Epithelial cell of esophagus (primary cell): ENCODE measurements at regions not wholly inside any gene's neighbourhood (a gene's known extent, or its start where the extent isn't known, plus 50 kb on each side); places are given as distances from the start of the nearest gene placed in this dataset.

Experiments
- DNase-seq: peaks from one replicate; pipeline ENCODE4 v3.0.0; 2010; ENCODE audit warnings: low read depth
- H3K4me3 ChIP-seq: 2 replicates; pipeline ENCODE4 v1.5.1; 2011; ENCODE audit warnings: mild to moderate bottlenecking, low read length, control low read depth
- TF ChIP-seq, protein P1 (sequence below): IDR thresholded peaks from 2 replicates; pipeline ENCODE4 v1.5.1; 2011; ENCODE audit warnings: low read depth, mild to moderate bottlenecking, low read length, control low read depth, inconsistent platforms; ENCODE audit not compliant: insufficient read depth; ENCODE audit errors: missing control alignments

DNA sequence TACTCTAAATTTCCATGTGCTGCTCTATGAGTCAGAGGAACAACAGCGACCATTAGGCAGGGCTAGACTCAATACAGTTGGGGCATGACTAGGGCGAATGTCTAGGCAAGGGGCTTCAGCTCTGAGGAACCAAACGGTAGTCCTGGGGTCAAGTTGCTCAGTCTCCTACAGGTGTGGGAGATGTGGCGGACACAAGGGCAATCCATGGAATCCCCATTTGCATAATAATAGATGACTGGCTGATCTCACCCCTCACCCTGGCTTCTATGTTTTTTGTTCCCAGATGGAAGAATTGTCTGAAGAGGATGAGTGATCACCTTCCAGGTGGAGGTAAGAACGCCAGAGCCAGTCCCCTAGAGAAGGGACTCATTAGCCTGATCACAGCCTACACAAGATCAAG lies 1048.2 kb upstream of the MIR17HG start:
- TF ChIP-seq, protein P1, sequence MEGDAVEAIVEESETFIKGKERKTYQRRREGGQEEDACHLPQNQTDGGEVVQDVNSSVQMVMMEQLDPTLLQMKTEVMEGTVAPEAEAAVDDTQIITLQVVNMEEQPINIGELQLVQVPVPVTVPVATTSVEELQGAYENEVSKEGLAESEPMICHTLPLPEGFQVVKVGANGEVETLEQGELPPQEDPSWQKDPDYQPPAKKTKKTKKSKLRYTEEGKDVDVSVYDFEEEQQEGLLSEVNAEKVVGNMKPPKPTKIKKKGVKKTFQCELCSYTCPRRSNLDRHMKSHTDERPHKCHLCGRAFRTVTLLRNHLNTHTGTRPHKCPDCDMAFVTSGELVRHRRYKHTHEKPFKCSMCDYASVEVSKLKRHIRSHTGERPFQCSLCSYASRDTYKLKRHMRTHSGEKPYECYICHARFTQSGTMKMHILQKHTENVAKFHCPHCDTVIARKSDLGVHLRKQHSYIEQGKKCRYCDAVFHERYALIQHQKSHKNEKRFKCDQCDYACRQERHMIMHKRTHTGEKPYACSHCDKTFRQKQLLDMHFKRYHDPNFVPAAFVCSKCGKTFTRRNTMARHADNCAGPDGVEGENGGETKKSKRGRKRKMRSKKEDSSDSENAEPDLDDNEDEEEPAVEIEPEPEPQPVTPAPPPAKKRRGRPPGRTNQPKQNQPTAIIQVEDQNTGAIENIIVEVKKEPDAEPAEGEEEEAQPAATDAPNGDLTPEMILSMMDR = no peak
- H3K4me3 ChIP-seq = no peak overlapping the region
- no peak for DNase-seq

DNA sequence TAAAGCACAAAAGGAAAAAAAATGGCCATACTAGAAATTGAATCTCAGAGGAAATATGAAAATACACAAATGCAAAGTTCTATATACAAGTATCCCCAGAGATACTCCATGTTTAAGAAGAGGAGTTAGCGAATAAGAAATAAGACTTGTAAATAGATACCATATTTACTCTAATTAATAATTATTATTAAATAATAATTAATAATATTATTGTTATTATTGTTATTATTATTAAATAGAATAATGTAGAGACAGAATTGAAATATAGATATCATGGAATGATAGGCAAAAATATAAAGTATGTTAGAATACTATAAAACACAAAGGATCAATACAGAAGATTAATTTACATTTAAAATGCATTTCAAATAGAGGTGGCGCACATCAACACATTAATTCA lies 1047.5 kb upstream of the MIR17HG start:
- no peak for DNase-seq
- no peak overlapping the region for H3K4me3 ChIP-seq
- TF ChIP-seq, protein P1 = no peak

DNA sequence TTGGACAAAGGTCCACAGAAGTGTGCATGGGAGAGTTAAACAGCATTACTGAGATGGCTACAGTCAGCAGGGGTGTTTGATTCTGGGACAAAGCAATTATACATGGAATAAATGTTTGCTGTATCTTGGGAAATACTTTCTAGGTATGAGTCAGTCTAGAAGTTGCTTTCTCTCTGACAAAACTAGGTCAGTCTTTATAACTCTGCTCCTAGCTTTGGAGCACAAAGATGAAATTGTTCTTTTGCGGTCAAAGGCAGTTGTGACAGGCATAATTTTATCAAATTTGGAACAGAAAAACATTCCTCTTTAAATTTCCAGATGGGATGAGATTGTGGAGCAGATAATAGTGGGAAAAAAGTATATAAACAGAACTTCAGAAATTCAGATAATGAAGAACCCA lies 1045.4 kb upstream of the MIR17HG start:
- TF ChIP-seq, protein P1 = no peak
- H3K4me3 ChIP-seq = no peak overlapping the region

DNA sequence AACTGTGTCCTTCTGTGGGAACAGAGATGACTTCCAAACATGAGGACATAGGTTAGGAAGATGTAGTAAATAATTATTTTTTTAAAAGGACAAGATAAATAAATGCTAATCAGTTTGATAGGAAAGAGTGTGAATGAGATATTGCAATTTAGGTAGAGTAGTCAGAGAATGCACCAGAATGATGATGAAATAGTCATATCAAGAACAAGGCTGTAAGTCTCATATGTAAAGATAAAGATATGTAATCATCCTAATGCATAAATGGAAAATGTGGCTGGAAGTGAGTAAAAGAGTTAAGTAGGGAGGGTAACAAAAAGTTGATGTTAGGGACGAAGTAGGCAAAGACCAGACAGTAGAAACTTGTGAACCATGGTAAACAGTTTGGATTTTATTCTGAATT lies 1041.7 kb upstream of the MIR17HG start:
- no peak for DNase-seq
- H3K4me3 ChIP-seq = no peak overlapping the region
- TF ChIP-seq, protein P1 = no peak

More for the DNA sequence above, 1045.4 kb upstream of the MIR17HG start:
- peak; percentile 35 for DNase-seq

DNA sequence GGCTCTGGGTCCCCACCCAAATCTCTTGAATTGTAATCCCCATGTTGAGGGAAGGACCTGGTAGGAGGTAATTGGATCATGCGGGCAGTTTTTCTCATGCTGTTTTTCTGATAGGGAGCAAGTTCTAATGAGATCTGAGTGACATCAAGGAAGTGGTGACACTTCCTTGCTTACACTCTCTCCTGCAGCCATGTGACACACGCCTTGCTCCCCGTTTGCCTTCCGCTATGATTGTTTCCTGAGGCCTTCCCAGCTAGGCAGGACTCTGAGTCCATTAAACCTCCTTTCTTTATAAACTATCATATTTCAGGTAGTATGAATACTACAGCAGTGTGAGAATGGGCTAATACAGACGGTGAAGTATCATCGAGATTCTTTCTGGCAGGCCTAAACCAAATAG lies 1040.4 kb upstream of the MIR17HG start:
- H3K4me3 ChIP-seq = no peak overlapping the region
- TF ChIP-seq, protein P1 = no peak
- DNase-seq = no peak

DNA sequence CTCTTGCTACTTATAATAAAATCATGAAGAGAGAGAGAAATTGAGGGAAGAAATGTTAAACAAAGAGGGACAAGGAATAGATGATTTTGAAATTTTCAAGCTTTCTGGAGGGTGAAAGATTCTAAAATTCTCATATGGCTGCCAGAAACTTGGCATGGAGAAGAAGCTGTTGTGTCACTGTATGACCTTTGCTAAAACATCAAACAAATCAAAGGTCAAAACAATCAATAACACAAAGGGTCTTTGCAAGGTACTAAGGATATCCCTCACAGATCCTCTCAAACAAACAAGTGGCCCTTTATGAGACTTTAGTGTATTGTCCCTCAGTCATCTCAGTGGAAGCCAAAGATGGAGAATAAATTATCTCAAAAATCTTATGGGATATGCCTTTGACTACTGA lies 1039.2 kb upstream of the MIR17HG start:
- no peak overlapping the region for H3K4me3 ChIP-seq
- DNase-seq = no peak
- TF ChIP-seq, protein P1 = no peak

DNA sequence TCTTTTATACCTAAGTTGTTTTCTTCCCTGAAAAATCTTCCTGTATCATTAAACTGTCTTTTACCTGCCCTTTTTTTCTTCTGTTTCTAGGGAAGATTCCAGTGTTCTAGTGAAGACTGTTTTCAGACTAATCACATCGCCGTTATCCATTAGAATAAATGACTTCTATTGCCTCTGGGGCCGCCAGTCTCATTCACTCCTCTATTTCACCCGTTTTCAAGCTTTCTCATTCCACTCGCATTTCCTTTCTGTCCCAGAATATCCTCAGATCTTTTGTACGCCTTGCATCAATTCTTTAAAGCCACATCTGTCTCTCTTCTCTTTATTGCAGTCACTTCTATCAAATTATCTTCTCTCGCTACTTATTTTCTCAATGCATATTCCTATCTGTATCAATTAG lies 1035.6 kb upstream of the MIR17HG start:
- TF ChIP-seq, protein P1 = no peak
- DNase-seq = no peak
- no peak overlapping the region for H3K4me3 ChIP-seq
